ENCODE measurements at regions not wholly inside any gene's neighbourhood (a gene's known extent, or its start where the extent isn't known, plus 50 kb on each side); places are given as distances from the start of the nearest gene placed in this dataset.

DNA sequence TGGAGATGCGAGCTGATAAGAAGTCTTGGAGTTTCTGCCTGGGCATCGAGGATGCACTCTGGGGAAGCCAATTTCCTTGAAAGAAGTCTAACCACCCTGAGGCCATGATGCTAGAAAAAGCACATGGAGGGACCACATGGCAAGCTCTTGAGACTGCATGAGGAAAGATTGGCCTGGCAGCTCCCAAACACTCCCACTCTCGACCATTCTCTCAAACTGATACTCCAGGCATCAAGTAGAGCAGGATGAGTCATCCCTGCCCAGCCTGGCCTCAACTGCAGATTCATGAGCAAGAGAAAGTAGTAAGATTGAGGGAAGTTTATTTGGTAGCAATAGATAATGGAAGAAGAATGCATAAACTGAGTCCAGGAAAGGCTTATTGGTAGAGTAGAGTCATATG lies 194.3 kb downstream of the KIF18A start:
- Histone ChIP-seq H3K36me3 (ENCODE audit: control insufficient read depth in 2 of 4, insufficient read depth in 4 of 4, low read length in 3 of 4) (no peaks in the 10 kb centered on the region), H2BK120ac (replicated peaks; ENCODE audit: low read depth, low read length) (no peak overlapping the region), H4K8ac (ENCODE audit: extremely low read depth, insufficient read depth, low read length) (no peak overlapping the region), H2BK5ac (ENCODE audit: low read depth, low read length) (no peak overlapping the region), H3K9me3 (ENCODE audit: insufficient read depth in 2 of 2, low read depth in 1 of 2, low read length in 1 of 2) (no peaks in the 10 kb centered on the region), H3K4me3 (ENCODE audit: extremely low read depth in 1 of 4, insufficient read depth in 2 of 4, low read depth in 3 of 4, low read length in 4 of 4) (no peak overlapping the region), H4K5ac (ENCODE audit: insufficient read length, low read depth, low read length) (no peak overlapping the region), H3K23ac (ENCODE audit: insufficient read length) (no peak overlapping the region), H2AFZ (ENCODE audit: low read length) (0 out of 2 replicates have a peak overlapping the region, but pooled peaks have one; percentile 57), H3K79me1 (ENCODE audit: low read depth, low read length) (no peaks in the 10 kb centered on the region), H3K4me2 (ENCODE audit: insufficient read depth in 1 of 2, low read depth in 2 of 2, low read length in 2 of 2) (no peak overlapping the region), H3K56ac (replicated peaks; ENCODE audit: insufficient read length, low read depth, low read length) (no peak overlapping the region), H3K4ac (replicated peaks; ENCODE audit: insufficient read length, low read depth, low read length) (no peak overlapping the region), H3K4me1 (replicated peaks in 1 of 4; ENCODE audit: control insufficient read depth in 3 of 4, insufficient read depth in 4 of 4, low read length in 3 of 4) (no peaks in the 10 kb centered on the region), H3K14ac (ENCODE audit: insufficient read length) (no peak overlapping the region), H4K20me1 (replicated peaks in 1 of 2; ENCODE audit: control insufficient read depth in 1 of 2, insufficient read depth in 2 of 2, low read length in 2 of 2) (no peaks in the 10 kb centered on the region), H2AK5ac (ENCODE audit: low read depth, low read length) (no peak overlapping the region), H3K18ac (ENCODE audit: extremely low read depth, low read length) (no peak overlapping the region), H3K27me3 (replicated peaks in 1 of 4; ENCODE audit: control insufficient read depth in 3 of 4, extremely low read depth in 1 of 4, insufficient read depth in 3 of 4, low read length in 3 of 4) (no peaks in the 10 kb centered on the region), H3K79me2 (ENCODE audit: control insufficient read depth in 1 of 2, insufficient read depth in 2 of 2, low read length in 2 of 2) (no peaks in the 10 kb centered on the region), H2BK12ac (ENCODE audit: low read depth, low read length) (no peak overlapping the region), H3K23me2 (ENCODE audit: low read depth, low read length) (no peaks in the 10 kb centered on the region), H3K9ac (replicated peaks in 1 of 4; ENCODE audit: extremely low read depth in 1 of 4, low read depth in 3 of 4, low read length in 3 of 4) (no peak overlapping the region), H2BK20ac (ENCODE audit: low read length) (no peak overlapping the region), H4K91ac (replicated peaks; ENCODE audit: insufficient read length, low read length) (no peak overlapping the region), H2BK15ac (ENCODE audit: low read length) (no peak overlapping the region), H3K27ac (ENCODE audit: low read depth, low read length) (no peak overlapping the region)
- ChIA-PET POLR2A (ENCODE audit: partially characterized antibody) (interaction anchor here (0.7 kb wide), 1 partner anchor 192 kb away, joined by 3 read pairs; no protein-coding TSS in a partner anchor), CTCF (ENCODE audit: partially characterized antibody) (interaction anchor here (1.2 to 1.3 kb wide), 2 partner anchors 52 to 208 kb away, joined by 3 read pairs; no protein-coding TSS in a partner anchor)
- no peak for TF ChIP-seq KDM5A (IDR thresholded peaks at IDR 0.05; ENCODE audit: low read length)
- 89% methylated on average over 3 of the region's 3 CpGs; no CpG with 5 or more reads in 1 of the 2 experiments for WGBS, 2 experiments (ENCODE audit: extremely low coverage in 1 of 2, insufficient coverage in 1 of 2, insufficient read length in 1 of 2, insufficient replicate concordance in 2 of 2, low coverage in 1 of 2, low lambda C conversion rate in 2 of 2, missing lambda C conversion rate in 1 of 2)
- DNase-seq (ENCODE audit: low read depth in 1 of 2, low spot score in 2 of 2), result no peak
- FAIRE-seq, result no peak
